ENCODE measurements at regions not wholly inside any gene's neighbourhood (a gene's known extent, or its start where the extent isn't known, plus 50 kb on each side); places are given as distances from the start of the nearest gene placed in this dataset.

GRCh38 chr7:51451751-51452476 is 135.3 kb upstream of the COBL start:
- TF ChIP-seq EP300 (IDR thresholded peaks at IDR 0.05): no peak
- no peak for TF ChIP-seq CTCF (IDR thresholded peaks at IDR 0.05)
- no peak for TF ChIP-seq POLR2A (IDR thresholded peaks at IDR 0.05)
- TF ChIP-seq POLR2AphosphoS5 (IDR thresholded peaks at IDR 0.05): no peak
